ENCODE measurements at regions not wholly inside any gene's neighbourhood (a gene's known extent, or its start where the extent isn't known, plus 50 kb on each side); places are given as distances from the start of the nearest gene placed in this dataset.

DNA sequence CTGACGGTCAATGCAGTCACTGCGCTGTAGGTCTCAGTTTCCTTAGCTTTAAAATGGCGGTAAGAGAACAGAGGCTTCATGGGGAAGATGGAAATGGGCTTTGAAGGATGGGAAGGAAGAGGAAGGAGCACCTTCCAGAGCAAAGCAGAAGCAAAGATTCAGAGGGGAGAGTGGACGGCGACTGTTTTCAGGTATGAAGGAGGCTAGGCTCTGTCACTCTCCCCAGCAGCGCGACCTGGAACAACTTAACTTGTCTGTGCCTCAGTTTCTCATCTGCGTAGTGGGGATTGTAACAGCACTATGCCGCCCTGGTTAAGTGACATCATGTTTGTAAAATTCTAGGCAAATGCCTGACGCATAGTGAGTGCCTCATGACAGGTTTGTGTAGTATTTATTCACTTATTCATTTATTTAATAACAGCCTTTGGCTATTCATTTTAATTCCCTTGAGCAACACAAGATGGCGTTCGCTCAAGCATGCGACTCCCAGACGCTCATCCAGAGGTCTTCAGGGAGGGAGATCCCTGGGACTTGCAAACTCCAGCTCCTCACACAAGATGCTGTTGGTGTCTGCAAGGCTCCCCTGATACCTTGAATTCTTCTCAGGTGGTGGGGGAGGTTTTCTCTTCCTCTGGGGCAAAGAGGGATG lies 336.3 kb downstream of the DYSF start:
- TF ChIP-seq, protein P1, sequence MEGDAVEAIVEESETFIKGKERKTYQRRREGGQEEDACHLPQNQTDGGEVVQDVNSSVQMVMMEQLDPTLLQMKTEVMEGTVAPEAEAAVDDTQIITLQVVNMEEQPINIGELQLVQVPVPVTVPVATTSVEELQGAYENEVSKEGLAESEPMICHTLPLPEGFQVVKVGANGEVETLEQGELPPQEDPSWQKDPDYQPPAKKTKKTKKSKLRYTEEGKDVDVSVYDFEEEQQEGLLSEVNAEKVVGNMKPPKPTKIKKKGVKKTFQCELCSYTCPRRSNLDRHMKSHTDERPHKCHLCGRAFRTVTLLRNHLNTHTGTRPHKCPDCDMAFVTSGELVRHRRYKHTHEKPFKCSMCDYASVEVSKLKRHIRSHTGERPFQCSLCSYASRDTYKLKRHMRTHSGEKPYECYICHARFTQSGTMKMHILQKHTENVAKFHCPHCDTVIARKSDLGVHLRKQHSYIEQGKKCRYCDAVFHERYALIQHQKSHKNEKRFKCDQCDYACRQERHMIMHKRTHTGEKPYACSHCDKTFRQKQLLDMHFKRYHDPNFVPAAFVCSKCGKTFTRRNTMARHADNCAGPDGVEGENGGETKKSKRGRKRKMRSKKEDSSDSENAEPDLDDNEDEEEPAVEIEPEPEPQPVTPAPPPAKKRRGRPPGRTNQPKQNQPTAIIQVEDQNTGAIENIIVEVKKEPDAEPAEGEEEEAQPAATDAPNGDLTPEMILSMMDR (IDR thresholded peaks at IDR 0.05): no peak
- no peak for TF ChIP-seq POLR2A (IDR thresholded peaks at IDR 0.05)

All from Peyer's patch (tissue), 4 donors.